ENCODE measurements at regions not wholly inside any gene's neighbourhood (a gene's known extent, or its start where the extent isn't known, plus 50 kb on each side); places are given as distances from the start of the nearest gene placed in this dataset.

- no peak overlapping the region for H3K27ac ChIP-seq
- no peaks in the 10 kb centered on the region for H3K9me3 ChIP-seq (ENCODE audit: control insufficient read depth, low read length)
- H3K27me3 ChIP-seq (ENCODE audit: control insufficient read depth, insufficient read depth, low read length), result no peaks in the 10 kb centered on the region
- TF ChIP-seq CTCF (IDR thresholded peaks at IDR 0.05), result no peak
- no peak overlapping the region for H3K4me3 ChIP-seq (ENCODE audit: low read depth, low read length)
- H3K79me2 ChIP-seq, result no peaks in the 10 kb centered on the region
- H3K36me3 ChIP-seq (ENCODE audit: control insufficient read depth, insufficient read depth, low read length), result no peaks in the 10 kb centered on the region
- no peaks in the 10 kb centered on the region for H3K4me1 ChIP-seq
- no peak overlapping the region for H2AFZ ChIP-seq
- no peak overlapping the region for H3K9ac ChIP-seq
- no peak overlapping the region for H3K4me2 ChIP-seq (ENCODE audit: low read length)
These were observed 1413.5 kb upstream of the RAG2 start for GRCh38 chr11:38011496-38011895.

DNA sequence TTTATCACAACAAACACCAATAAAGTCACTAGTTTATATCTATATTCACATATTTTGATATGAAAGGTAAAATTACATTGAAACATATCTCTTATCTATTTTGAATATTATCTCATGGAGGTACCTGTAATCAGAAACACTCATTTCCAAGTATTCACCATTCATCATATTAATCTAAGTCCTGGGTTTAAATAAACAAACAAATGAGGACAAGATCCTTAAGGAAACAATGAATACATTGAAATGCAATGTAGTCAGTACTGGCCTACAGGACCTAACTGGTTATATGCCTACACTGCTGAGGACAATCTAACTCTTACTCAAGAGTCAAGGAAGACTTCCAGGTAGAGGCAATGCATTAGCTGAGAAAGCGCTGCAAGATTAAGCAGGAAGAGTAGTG is 1411.9 kb upstream of the RAG2 start:
- no peak overlapping the region for H2AFZ ChIP-seq
- H3K36me3 ChIP-seq (ENCODE audit: control insufficient read depth, insufficient read depth, low read length), result no peaks in the 10 kb centered on the region
- H3K4me1 ChIP-seq, result no peaks in the 10 kb centered on the region
- no peak overlapping the region for H3K27ac ChIP-seq
- H3K27me3 ChIP-seq (ENCODE audit: control insufficient read depth, insufficient read depth, low read length), result no peaks in the 10 kb centered on the region
- no peak overlapping the region for H3K4me3 ChIP-seq (ENCODE audit: low read depth, low read length)
- no peak overlapping the region for H3K4me2 ChIP-seq (ENCODE audit: low read length)
- no peaks in the 10 kb centered on the region for H3K9me3 ChIP-seq (ENCODE audit: control insufficient read depth, low read length)
- no peaks in the 10 kb centered on the region for H3K79me2 ChIP-seq
- no peak for TF ChIP-seq CTCF (IDR thresholded peaks at IDR 0.05)
- no peak overlapping the region for H3K9ac ChIP-seq

DNA sequence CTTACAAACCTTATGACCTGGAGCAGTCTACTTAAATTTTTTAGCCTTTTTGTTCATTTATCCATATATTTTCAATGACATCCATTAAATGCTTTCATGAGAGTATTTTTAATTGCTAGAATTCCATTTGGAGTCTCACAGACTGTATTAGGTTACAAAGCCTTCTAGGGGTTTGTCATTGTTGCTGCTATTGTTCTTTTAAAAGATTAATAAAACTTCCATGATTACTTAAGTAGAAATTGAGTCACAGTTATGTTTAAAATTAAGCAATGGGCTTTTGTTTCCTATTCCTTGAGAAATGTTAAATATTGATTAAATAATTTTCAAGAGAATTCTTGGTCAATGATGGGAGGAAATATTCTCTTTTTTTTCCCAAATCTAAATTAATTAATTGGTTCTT is 1408.4 kb upstream of the RAG2 start:
- Histone ChIP-seq H3K4me2 (ENCODE audit: low read length) (no peak overlapping the region), H3K27me3 (ENCODE audit: control insufficient read depth, insufficient read depth, low read length) (no peaks in the 10 kb centered on the region), H3K4me1 (no peaks in the 10 kb centered on the region), H3K9me3 (ENCODE audit: control insufficient read depth, low read length) (no peaks in the 10 kb centered on the region), H3K36me3 (ENCODE audit: control insufficient read depth, insufficient read depth, low read length) (no peaks in the 10 kb centered on the region), H2AFZ (no peak overlapping the region), H3K9ac (no peak overlapping the region), H3K4me3 (ENCODE audit: low read depth, low read length) (no peak overlapping the region), H3K79me2 (no peaks in the 10 kb centered on the region), H3K27ac (no peak overlapping the region)
- no peak for TF ChIP-seq CTCF (IDR thresholded peaks at IDR 0.05)

DNA sequence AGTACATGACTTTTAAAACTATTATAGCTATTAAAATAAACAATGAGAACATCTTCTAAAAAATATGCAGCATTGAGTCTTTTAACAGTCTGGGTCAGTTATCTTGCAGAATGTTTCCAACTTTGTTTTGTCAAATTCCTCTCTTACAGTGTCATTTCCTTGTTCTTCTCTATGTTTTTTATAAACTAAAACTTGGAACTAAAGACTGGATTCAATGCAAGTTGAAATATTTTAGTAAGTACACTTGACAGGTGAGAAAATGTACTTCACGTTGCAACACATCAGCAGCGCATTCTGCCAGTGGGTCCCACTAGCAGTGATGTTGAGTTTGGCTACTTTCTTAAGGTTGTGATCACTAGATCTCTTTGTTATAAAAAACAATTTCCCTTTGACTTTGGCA is 1407.6 kb upstream of the RAG2 start:
- Histone ChIP-seq H3K27me3 (ENCODE audit: control insufficient read depth, insufficient read depth, low read length) (no peaks in the 10 kb centered on the region), H3K9ac (no peak overlapping the region), H3K9me3 (ENCODE audit: control insufficient read depth, low read length) (no peaks in the 10 kb centered on the region), H3K4me3 (ENCODE audit: low read depth, low read length) (no peak overlapping the region), H2AFZ (no peak overlapping the region), H3K79me2 (no peaks in the 10 kb centered on the region), H3K27ac (no peak overlapping the region), H3K4me2 (ENCODE audit: low read length) (no peak overlapping the region), H3K4me1 (no peaks in the 10 kb centered on the region), H3K36me3 (ENCODE audit: control insufficient read depth, insufficient read depth, low read length) (no peaks in the 10 kb centered on the region)
- no peak for TF ChIP-seq CTCF (IDR thresholded peaks at IDR 0.05)

GRCh38 chr11:37999171-37999570 is 1401.1 kb upstream of the RAG2 start:
- H3K4me3 ChIP-seq (ENCODE audit: low read depth, low read length), result no peak overlapping the region
- no peaks in the 10 kb centered on the region for H3K27me3 ChIP-seq (ENCODE audit: control insufficient read depth, insufficient read depth, low read length)
- no peak overlapping the region for H3K4me2 ChIP-seq (ENCODE audit: low read length)
- H3K4me1 ChIP-seq, result no peaks in the 10 kb centered on the region
- H3K9me3 ChIP-seq (ENCODE audit: control insufficient read depth, low read length), result no peaks in the 10 kb centered on the region
- H3K27ac ChIP-seq, result no peak overlapping the region
- H3K9ac ChIP-seq, result no peak overlapping the region
- no peaks in the 10 kb centered on the region for H3K79me2 ChIP-seq
- TF ChIP-seq CTCF (IDR thresholded peaks at IDR 0.05), result no peak
- H3K36me3 ChIP-seq (ENCODE audit: control insufficient read depth, insufficient read depth, low read length), result no peaks in the 10 kb centered on the region
- H2AFZ ChIP-seq, result no peak overlapping the region
